ENCODE measurements at regions not wholly inside any gene's neighbourhood (a gene's known extent, or its start where the extent isn't known, plus 50 kb on each side); places are given as distances from the start of the nearest gene placed in this dataset.
A peak's percentile ranks its signal among the peaks of the same experiment; 100 is the strongest.
"Not testable (repeated sequence)": the region's sequence is repeated elsewhere in the genome, so short reads cannot be mapped to it uniquely, and the experiment has no call there.

GRCh38 chr17:70355185-70355584, 185.9 kb downstream of the KCNJ2 start:
- no peak for DNase-seq (ENCODE audit: extremely low read depth in 1 of 11, low read depth in 9 of 11, low spot score in 4 of 11)

- no peak for DNase-seq (ENCODE audit: extremely low read depth in 1 of 11, low read depth in 9 of 11, low spot score in 4 of 11)
Observed at GRCh38 chr17:70357190-70357589, 187.9 kb downstream of the KCNJ2 start.

GRCh38 chr17:70365091-70365583, 195.8 kb downstream of the KCNJ2 start:
- DNase-seq (ENCODE audit: extremely low read depth in 1 of 11, low read depth in 9 of 11, low spot score in 4 of 11) = no peak

GRCh38 chr17:70366386-70366785, 197.1 kb downstream of the KCNJ2 start:
- no peak for DNase-seq (ENCODE audit: extremely low read depth in 1 of 11, low read depth in 9 of 11, low spot score in 4 of 11)

GRCh38 chr17:70368011-70368410, 198.7 kb downstream of the KCNJ2 start:
- DNase-seq (ENCODE audit: extremely low read depth in 1 of 11, low read depth in 9 of 11, low spot score in 4 of 11) = no peak

- DNase-seq (ENCODE audit: extremely low read depth in 1 of 11, low read depth in 9 of 11, low spot score in 4 of 11) = no peak
Observed at GRCh38 chr17:70369391-70369790, 200.1 kb downstream of the KCNJ2 start.

- DNase-seq (ENCODE audit: extremely low read depth in 1 of 11, low read depth in 9 of 11, low spot score in 4 of 11) = no peak
Observed at GRCh38 chr17:70370816-70371215, 201.5 kb downstream of the KCNJ2 start.

GRCh38 chr17:70373369-70373768, 204.0 kb downstream of the KCNJ2 start:
- DNase-seq (ENCODE audit: extremely low read depth in 1 of 11, low read depth in 9 of 11, low spot score in 4 of 11) = no peak

GRCh38 chr17:70374496-70374895, 205.2 kb downstream of the KCNJ2 start:
- no peak for DNase-seq (ENCODE audit: extremely low read depth in 1 of 11, low read depth in 9 of 11, low spot score in 4 of 11)

GRCh38 chr17:70375406-70375805, 206.1 kb downstream of the KCNJ2 start:
- no peak for DNase-seq (ENCODE audit: extremely low read depth in 1 of 11, low read depth in 9 of 11, low spot score in 4 of 11)

- DNase-seq (ENCODE audit: extremely low read depth in 1 of 11, low read depth in 9 of 11, low spot score in 4 of 11) = no peak
Observed at GRCh38 chr17:70375813-70376770, 206.8 kb downstream of the KCNJ2 start.

- DNase-seq (ENCODE audit: extremely low read depth in 1 of 11, low read depth in 9 of 11, low spot score in 4 of 11) = no peak
Observed at GRCh38 chr17:70377654-70378053, 208.3 kb downstream of the KCNJ2 start.

GRCh38 chr17:70378076-70378475, 208.7 kb downstream of the KCNJ2 start:
- no peak for DNase-seq (ENCODE audit: extremely low read depth in 1 of 11, low read depth in 9 of 11, low spot score in 4 of 11)

GRCh38 chr17:70379945-70380344, 210.6 kb downstream of the KCNJ2 start:
- DNase-seq (ENCODE audit: extremely low read depth in 1 of 11, low read depth in 9 of 11, low spot score in 4 of 11) = no peak

GRCh38 chr17:70381916-70382315, 212.6 kb downstream of the KCNJ2 start:
- DNase-seq (ENCODE audit: extremely low read depth in 1 of 11, low read depth in 9 of 11, low spot score in 4 of 11) = not testable (repeated sequence)

- no peak for DNase-seq (ENCODE audit: extremely low read depth in 1 of 11, low read depth in 9 of 11, low spot score in 4 of 11)
Observed at GRCh38 chr17:70388326-70388725, 219.0 kb downstream of the KCNJ2 start.

- not testable (repeated sequence) for DNase-seq (ENCODE audit: extremely low read depth in 1 of 11, low read depth in 9 of 11, low spot score in 4 of 11)
Observed at GRCh38 chr17:70389232-70389757, 220.0 kb downstream of the KCNJ2 start.

- peak in 1 of 11 donors; percentile 11 for DNase-seq (ENCODE audit: extremely low read depth in 1 of 11, low read depth in 9 of 11, low spot score in 4 of 11)
Observed at GRCh38 chr17:70390049-70390448, 220.7 kb downstream of the KCNJ2 start.

- no peak for DNase-seq (ENCODE audit: extremely low read depth in 1 of 11, low read depth in 9 of 11, low spot score in 4 of 11)
Observed at GRCh38 chr17:70394473-70395232, 225.3 kb downstream of the KCNJ2 start.

All from renal cortex interstitium (tissue), 11 donors.